AG09309 (cell line): ENCODE measurements at regions not wholly inside any gene's neighbourhood (a gene's known extent, or its start where the extent isn't known, plus 50 kb on each side); places are given as distances from the start of the nearest gene placed in this dataset.

Experiments
- DNase-seq: peaks from one replicate; pipeline ENCODE4 v3.0.0-alpha.2; 2010; ENCODE audit warnings: low read depth
- H3K4me3 ChIP-seq: 2 replicates; pipeline ENCODE4 v1.5.1; 2011; ENCODE audit warnings: mild to moderate bottlenecking, low read depth, low read length, moderate library complexity; ENCODE audit not compliant: control insufficient read depth
- CTCF ChIP-seq: IDR thresholded peaks from 2 replicates; pipeline ENCODE4 v1.5.1; 2011; ENCODE audit warnings: mild to moderate bottlenecking, low read depth, low read length, inconsistent platforms; ENCODE audit not compliant: insufficient read depth, control insufficient read depth; ENCODE audit errors: missing control alignments

DNA sequence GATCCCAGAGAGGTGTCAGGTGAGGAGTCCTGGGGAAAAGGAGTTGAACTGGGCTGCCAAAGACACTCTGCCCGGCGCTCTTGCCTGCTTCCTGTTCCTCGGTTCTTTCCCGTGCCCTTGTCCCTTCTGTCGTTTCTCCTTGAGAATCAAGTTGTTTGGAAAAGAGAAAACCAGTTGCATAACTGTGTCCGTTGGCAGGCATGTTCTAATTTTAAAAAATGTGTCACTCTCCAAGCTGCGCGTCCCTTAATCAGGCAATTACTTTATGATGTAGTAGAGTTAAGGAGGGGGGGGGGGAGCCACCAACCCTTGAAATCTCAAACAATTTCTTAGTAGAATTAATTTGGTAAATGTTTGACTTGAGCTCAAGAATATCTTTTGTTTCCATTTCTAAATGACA lies 105.9 kb upstream of the IGSF21 start:
- no peak for DNase-seq
- TF ChIP-seq CTCF = no peak
- no peak overlapping the region for H3K4me3 ChIP-seq

DNA sequence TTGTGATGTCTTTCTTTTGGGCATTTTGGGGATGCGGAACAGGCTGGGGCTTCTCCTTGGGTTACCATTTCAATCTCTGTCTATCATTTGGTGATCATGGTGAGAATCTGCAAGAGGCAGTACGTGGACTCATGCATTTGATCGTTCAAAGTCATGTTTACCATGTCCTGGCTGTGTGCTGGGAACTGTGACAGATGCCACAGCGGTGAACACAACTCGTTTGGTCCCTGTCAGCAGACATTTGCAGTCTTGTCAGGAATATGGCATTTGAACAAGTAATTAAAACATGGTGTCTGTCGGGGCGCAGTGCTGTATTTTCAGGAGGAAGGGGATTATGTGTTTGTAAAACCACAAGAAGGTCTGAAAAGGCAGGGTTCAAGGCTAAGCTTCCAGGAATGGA lies 103.3 kb upstream of the IGSF21 start:
- H3K4me3 ChIP-seq = no peak overlapping the region
- no peak for DNase-seq
- TF ChIP-seq CTCF = no peak

GRCh38 chr1:18005238-18005637 lies 102.4 kb upstream of the IGSF21 start:
- H3K4me3 ChIP-seq = no peak overlapping the region
- DNase-seq = no peak
- TF ChIP-seq CTCF = no peak

DNA sequence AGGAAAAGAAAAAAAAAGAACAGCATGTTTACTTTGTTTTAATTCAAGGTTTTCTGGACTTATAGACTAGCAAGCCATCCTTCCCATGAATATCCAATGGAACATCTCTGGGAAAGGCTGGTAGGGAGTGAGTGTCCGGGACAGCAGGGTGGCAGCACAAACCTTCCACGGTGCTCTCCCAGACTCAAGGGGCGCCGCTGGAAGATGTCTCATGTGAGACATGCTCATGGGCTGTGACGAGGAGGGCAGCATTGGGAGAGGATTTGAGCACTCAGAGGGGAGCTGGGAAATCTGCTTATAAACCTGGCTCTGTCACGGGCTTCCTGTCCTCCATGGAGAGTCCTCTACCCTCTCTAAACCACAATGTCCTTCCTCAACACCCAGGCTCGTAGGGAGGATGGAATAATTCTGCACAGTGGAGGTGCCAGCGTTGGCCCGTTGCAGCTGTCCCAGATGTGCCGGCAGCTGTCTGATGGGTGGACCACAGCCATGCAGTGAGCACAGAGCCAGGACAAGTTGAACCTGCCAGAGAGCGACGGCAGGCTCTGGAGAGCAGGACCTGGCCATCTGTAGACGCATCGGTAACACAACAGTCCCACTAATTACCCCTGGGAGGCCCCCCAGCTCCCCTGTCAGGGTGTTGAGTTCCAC lies 100.1 kb upstream of the IGSF21 start:
- H3K4me3 ChIP-seq = no peak overlapping the region
- DNase-seq = no peak
- TF ChIP-seq CTCF = no peak

- TF ChIP-seq CTCF = no peak
- no peak for DNase-seq
These were observed 99.5 kb upstream of the IGSF21 start for GRCh38 chr1:18008081-18008480.

GRCh38 chr1:18009055-18009454 lies 98.5 kb upstream of the IGSF21 start:
- TF ChIP-seq CTCF = no peak
- no peak for DNase-seq

More at GRCh38 chr1:18008081-18008480, 99.5 kb upstream of the IGSF21 start:
- no peak overlapping the region for H3K4me3 ChIP-seq

GRCh38 chr1:18009478-18009961 lies 98.1 kb upstream of the IGSF21 start:
- no peak for DNase-seq
- H3K4me3 ChIP-seq = no peak overlapping the region
- no peak for TF ChIP-seq CTCF

More at GRCh38 chr1:18009055-18009454, 98.5 kb upstream of the IGSF21 start:
- H3K4me3 ChIP-seq = no peak overlapping the region
